ENCODE measurements at regions not wholly inside any gene's neighbourhood (a gene's known extent, or its start where the extent isn't known, plus 50 kb on each side); places are given as distances from the start of the nearest gene placed in this dataset.

DNA sequence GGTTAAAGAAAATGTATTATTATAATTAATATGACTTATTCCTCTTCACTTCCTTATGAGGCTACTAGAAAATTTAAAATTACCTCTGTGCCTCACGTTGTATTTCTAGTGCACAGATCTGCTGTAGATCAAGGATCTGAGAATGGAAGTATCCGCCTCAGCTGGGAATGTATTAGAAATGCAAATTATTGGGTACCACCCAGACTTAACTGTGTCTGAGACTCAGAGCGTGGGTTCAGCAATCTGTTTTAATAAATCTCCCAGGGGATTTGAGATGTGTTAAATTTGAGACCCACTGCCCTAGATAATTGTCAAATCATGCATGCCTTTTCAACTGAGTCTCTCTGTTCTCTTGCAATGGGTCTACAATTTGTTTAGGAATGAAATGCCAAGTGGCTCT is 658.0 kb upstream of the NOX3 start:
- Histone ChIP-seq H3K4me3 (ENCODE audit: low read depth, low read length) (no peak overlapping the region), H3K9me3 (ENCODE audit: severe bottlenecking) (no peaks in the 10 kb centered on the region), H3K27me3 (ENCODE audit: insufficient read depth, low read depth, severe bottlenecking) (no peaks in the 10 kb centered on the region), H3K36me3 (no peaks in the 10 kb centered on the region), H3K27ac (no peak overlapping the region)
- DNase-seq: no peak
- TF ChIP-seq, protein P1, sequence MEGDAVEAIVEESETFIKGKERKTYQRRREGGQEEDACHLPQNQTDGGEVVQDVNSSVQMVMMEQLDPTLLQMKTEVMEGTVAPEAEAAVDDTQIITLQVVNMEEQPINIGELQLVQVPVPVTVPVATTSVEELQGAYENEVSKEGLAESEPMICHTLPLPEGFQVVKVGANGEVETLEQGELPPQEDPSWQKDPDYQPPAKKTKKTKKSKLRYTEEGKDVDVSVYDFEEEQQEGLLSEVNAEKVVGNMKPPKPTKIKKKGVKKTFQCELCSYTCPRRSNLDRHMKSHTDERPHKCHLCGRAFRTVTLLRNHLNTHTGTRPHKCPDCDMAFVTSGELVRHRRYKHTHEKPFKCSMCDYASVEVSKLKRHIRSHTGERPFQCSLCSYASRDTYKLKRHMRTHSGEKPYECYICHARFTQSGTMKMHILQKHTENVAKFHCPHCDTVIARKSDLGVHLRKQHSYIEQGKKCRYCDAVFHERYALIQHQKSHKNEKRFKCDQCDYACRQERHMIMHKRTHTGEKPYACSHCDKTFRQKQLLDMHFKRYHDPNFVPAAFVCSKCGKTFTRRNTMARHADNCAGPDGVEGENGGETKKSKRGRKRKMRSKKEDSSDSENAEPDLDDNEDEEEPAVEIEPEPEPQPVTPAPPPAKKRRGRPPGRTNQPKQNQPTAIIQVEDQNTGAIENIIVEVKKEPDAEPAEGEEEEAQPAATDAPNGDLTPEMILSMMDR (IDR thresholded peaks at IDR 0.05; ENCODE audit: low read depth, low read length): no peak

DNA sequence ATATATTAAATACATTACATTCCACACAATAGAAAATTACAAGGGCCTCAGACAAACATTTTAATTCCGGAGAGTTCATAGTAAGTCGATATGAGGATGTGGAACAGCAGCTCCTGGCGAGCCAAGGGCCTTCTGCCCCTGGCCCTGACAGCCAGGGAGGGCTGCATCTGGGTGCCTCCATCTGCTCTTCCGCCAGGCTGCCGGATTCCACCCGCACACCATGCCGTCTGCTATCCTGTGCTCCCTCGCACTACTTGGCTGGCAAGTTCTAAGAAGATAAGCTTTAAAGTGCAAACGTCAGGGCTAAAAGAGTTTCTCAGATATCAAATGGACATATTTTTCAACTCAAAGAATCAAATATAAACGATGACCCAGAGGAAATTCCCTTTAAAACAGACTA is 656.3 kb upstream of the NOX3 start:
- peak; percentile 61 for DNase-seq
- Histone ChIP-seq H3K9me3 (ENCODE audit: severe bottlenecking) (no peaks in the 10 kb centered on the region), H3K27me3 (ENCODE audit: insufficient read depth, low read depth, severe bottlenecking) (no peaks in the 10 kb centered on the region), H3K27ac (no peak overlapping the region), H3K36me3 (no peaks in the 10 kb centered on the region), H3K4me3 (ENCODE audit: low read depth, low read length) (no peak overlapping the region)
- TF ChIP-seq, protein P1 (IDR thresholded peaks at IDR 0.05; ENCODE audit: low read depth, low read length): no peak

DNA sequence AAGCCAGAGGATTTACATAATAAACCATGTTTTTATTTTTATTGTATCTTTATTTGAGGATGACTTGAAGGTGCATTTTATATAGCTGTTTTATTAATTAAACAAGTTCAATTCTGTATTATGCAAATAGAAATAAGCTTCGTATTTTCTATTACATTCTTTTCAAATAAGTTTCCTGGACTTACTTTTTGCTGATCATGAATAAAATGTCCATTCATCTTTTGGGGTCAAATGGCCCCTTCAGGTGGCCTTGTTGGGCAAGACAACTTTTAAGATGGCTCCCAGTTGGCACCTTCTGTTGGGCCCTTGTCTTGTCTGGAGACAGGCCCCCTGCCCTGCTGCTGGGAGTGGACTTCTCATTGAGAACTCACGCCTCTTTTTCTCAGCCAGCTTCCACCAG is 654.6 kb upstream of the NOX3 start:
- H3K27me3 ChIP-seq (ENCODE audit: insufficient read depth, low read depth, severe bottlenecking): no peaks in the 10 kb centered on the region
- TF ChIP-seq, protein P1 (IDR thresholded peaks at IDR 0.05; ENCODE audit: low read depth, low read length): no peak
- no peak overlapping the region for H3K4me3 ChIP-seq (ENCODE audit: low read depth, low read length)
- H3K27ac ChIP-seq: no peak overlapping the region
- H3K9me3 ChIP-seq (ENCODE audit: severe bottlenecking): no peaks in the 10 kb centered on the region
- no peak for DNase-seq
- H3K36me3 ChIP-seq: no peaks in the 10 kb centered on the region

DNA sequence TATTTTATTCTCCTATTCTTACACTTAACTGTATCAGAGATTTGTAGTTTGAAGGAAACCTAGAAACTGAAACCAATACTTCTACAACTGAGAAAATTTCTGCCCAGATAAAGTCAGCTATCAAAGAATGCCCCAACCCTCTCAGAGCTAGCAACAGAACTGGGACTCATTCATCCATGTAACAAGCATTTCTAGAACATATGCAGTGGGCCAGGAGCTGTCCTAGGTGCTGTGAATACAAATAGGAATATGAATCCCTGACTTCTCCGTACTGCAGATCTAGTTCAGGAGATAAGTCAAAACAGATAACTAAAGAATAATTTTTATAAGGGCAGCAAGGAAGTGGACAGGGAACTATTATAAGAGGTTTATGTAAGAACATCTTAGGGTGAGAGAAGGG is 654.1 kb upstream of the NOX3 start:
- Histone ChIP-seq H3K4me3 (ENCODE audit: low read depth, low read length) (no peak overlapping the region), H3K27me3 (ENCODE audit: insufficient read depth, low read depth, severe bottlenecking) (no peaks in the 10 kb centered on the region), H3K9me3 (ENCODE audit: severe bottlenecking) (no peaks in the 10 kb centered on the region), H3K36me3 (no peaks in the 10 kb centered on the region), H3K27ac (no peak overlapping the region)
- TF ChIP-seq, protein P1 (IDR thresholded peaks at IDR 0.05; ENCODE audit: low read depth, low read length): no peak
- no peak for DNase-seq

DNA sequence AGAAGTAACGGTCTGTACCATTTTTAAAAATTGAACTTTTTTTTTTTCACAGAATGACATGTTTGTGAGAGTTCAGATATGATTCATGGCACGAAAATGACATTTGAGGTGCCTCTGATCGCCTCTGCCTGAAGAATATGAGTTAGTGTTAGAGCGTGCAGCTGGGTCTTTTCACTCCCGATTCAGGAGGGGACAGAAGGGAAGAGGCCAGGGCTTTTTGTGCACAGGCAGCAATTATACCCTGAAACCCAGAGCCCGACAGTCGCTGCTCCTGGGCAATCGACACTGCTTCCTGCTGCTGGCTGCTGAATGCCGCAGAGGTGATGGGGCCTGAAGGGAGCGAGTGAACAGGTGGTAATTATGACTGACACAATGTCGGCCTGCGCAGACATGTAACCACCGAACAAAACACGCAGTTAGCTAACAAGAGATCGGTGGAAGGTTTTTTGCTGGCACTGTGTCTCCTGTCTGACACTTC is 652.0 kb upstream of the NOX3 start:
- no peak overlapping the region for H3K4me3 ChIP-seq (ENCODE audit: low read depth, low read length)
- TF ChIP-seq, protein P1 (IDR thresholded peaks at IDR 0.05; ENCODE audit: low read depth, low read length): no peak
- DNase-seq: no peak
- no peaks in the 10 kb centered on the region for H3K27me3 ChIP-seq (ENCODE audit: insufficient read depth, low read depth, severe bottlenecking)
- H3K9me3 ChIP-seq (ENCODE audit: severe bottlenecking): no peaks in the 10 kb centered on the region
- no peaks in the 10 kb centered on the region for H3K36me3 ChIP-seq
- H3K27ac ChIP-seq: no peak overlapping the region

DNA sequence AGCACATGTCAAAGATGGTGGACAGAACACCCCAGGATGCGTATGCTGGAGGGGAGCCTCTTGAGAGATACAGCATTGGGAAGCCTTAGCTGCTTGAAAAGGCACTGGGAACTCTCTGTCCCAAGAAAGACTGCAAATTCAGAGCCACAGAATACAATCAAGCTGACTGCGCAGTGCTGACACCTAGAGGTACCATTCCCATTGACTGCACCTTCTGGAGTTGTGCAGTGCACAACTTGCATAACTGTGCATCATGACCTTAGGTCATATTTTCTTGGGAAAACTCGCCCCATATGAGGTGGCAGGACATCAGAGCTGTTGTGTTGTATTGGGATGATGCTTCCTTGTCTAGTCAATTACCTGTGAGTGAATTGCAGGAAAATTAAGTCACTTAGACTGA is 646.5 kb upstream of the NOX3 start:
- TF ChIP-seq, protein P1 (IDR thresholded peaks at IDR 0.05; ENCODE audit: low read depth, low read length): peak; percentile 40

More for the DNA sequence above, 646.5 kb upstream of the NOX3 start:
- H3K27ac ChIP-seq: no peak overlapping the region
- no peak overlapping the region for H3K4me3 ChIP-seq (ENCODE audit: low read depth, low read length)
- no peaks in the 10 kb centered on the region for H3K27me3 ChIP-seq (ENCODE audit: insufficient read depth, low read depth, severe bottlenecking)
- no peaks in the 10 kb centered on the region for H3K36me3 ChIP-seq
- DNase-seq: no peak
- H3K9me3 ChIP-seq (ENCODE audit: severe bottlenecking): no peaks in the 10 kb centered on the region

Measured in WERI-Rb-1 (cell line).